ENCODE measurements at regions not wholly inside any gene's neighbourhood (a gene's known extent, or its start where the extent isn't known, plus 50 kb on each side); places are given as distances from the start of the nearest gene placed in this dataset.

DNA sequence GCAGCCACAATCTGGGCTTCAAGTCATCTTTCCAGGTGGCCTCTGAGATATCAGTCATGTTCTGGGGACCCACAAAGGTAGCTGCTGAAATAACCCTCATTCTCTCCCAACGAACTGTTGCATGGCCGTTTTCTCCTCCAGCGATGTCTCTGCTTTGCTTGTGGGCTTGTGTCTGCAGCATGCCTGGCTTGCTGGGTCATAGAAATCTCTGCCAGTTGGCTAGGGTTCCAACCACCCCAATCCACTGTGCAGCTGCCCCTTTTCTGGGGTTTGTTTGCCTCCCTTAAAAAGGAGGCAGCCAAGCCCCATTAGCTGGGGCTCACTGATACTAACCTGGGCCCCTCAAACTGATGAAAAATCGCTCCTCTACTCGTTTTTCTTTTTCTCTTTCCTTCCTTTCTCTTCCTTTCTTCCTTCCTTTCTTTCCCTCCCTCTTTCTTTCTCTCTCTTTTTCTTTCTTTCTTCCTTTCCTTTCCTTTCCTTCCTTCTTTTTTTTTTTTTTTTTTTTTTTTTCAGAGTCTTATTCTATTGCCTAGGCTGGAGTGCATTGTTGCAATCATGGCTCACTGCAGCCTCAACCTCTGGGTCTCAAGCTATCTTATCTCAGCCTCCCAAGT is 680.0 kb downstream of the EPHA4 start:
- TF ChIP-seq, protein P1, sequence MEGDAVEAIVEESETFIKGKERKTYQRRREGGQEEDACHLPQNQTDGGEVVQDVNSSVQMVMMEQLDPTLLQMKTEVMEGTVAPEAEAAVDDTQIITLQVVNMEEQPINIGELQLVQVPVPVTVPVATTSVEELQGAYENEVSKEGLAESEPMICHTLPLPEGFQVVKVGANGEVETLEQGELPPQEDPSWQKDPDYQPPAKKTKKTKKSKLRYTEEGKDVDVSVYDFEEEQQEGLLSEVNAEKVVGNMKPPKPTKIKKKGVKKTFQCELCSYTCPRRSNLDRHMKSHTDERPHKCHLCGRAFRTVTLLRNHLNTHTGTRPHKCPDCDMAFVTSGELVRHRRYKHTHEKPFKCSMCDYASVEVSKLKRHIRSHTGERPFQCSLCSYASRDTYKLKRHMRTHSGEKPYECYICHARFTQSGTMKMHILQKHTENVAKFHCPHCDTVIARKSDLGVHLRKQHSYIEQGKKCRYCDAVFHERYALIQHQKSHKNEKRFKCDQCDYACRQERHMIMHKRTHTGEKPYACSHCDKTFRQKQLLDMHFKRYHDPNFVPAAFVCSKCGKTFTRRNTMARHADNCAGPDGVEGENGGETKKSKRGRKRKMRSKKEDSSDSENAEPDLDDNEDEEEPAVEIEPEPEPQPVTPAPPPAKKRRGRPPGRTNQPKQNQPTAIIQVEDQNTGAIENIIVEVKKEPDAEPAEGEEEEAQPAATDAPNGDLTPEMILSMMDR (IDR thresholded peaks at IDR 0.05), result no peak
- TF ChIP-seq POLR2A (IDR thresholded peaks at IDR 0.05) (no peak), POLR2AphosphoS5 (IDR thresholded peaks at IDR 0.05) (no peak)

DNA sequence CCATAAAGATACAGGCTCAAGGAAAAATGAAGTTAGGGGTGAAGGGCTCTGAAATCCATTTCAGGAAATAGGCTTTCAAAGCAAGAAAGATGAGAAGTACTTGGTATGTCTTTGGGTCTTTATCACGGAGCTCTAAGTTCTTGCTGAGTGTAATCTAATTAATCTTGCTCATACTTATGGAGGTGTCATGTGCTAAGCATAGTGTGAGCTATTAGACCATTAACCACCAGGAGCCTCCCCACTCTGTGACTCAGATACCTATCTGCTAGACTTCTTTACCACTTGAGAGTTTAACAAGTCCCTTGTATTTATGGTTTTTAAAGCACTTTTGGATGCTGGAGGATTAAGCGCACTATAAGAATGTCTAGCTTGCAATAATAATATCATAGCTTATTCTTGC is 678.7 kb downstream of the EPHA4 start:
- H3K36me3 ChIP-seq, result no peaks in the 10 kb centered on the region
- no peaks in the 10 kb centered on the region for H3K27me3 ChIP-seq
- no peaks in the 10 kb centered on the region for H3K9me3 ChIP-seq
- intact Hi-C loops (cut with DNase I; ENCODE audit: low total_unique reads), result no loop called here
- H3K4me1 ChIP-seq, result no peaks in the 10 kb centered on the region
- H3K27ac ChIP-seq, result no peak overlapping the region
- TF ChIP-seq POLR2AphosphoS5 (IDR thresholded peaks at IDR 0.05), result no peak
- TF ChIP-seq, protein P1 (IDR thresholded peaks at IDR 0.05), result no peak
- no peak for TF ChIP-seq POLR2A (IDR thresholded peaks at IDR 0.05)
- H3K4me3 ChIP-seq, result no peak overlapping the region
- no peak for DNase-seq (ENCODE audit: low spot score in 2 of 2)

More for the DNA sequence above, 680.0 kb downstream of the EPHA4 start:
- intact Hi-C loops (cut with DNase I; ENCODE audit: low total_unique reads), result no loop called here
- no peaks in the 10 kb centered on the region for H3K36me3 ChIP-seq
- DNase-seq (ENCODE audit: low spot score in 2 of 2), result no peak
- H3K9me3 ChIP-seq, result no peaks in the 10 kb centered on the region
- H3K27me3 ChIP-seq, result no peaks in the 10 kb centered on the region
- H3K4me3 ChIP-seq, result no peak overlapping the region
- no peak overlapping the region for H3K27ac ChIP-seq
- no peaks in the 10 kb centered on the region for H3K4me1 ChIP-seq

DNA sequence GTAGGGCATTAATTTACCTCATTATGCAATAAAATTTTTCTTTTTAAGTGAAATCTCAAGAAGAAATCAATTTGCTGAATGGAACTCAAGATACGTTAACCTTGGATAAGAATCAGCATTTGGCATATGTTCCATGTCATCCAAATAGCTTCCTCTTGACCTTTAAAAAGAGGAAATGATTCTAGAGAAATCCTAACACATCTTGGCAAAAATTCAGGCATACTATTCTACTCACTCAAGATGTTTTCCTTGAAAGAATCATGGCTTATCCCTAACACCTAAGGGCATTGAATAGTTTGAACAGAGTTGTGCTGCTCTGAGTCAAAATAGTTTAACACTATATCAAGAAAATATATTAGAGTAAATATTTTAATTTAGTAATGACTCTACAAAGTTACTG is 678.0 kb downstream of the EPHA4 start:
- DNase-seq (ENCODE audit: low spot score in 2 of 2), result no peak
- no peaks in the 10 kb centered on the region for H3K4me1 ChIP-seq
- no peak for TF ChIP-seq POLR2AphosphoS5 (IDR thresholded peaks at IDR 0.05)
- TF ChIP-seq POLR2A (IDR thresholded peaks at IDR 0.05), result no peak
- TF ChIP-seq, protein P1 (IDR thresholded peaks at IDR 0.05), result no peak
- H3K27ac ChIP-seq, result no peak overlapping the region
- H3K27me3 ChIP-seq, result no peaks in the 10 kb centered on the region
- H3K9me3 ChIP-seq, result no peaks in the 10 kb centered on the region
- intact Hi-C loops (cut with DNase I; ENCODE audit: low total_unique reads), result no loop called here
- H3K36me3 ChIP-seq, result no peaks in the 10 kb centered on the region
- H3K4me3 ChIP-seq, result no peak overlapping the region

DNA sequence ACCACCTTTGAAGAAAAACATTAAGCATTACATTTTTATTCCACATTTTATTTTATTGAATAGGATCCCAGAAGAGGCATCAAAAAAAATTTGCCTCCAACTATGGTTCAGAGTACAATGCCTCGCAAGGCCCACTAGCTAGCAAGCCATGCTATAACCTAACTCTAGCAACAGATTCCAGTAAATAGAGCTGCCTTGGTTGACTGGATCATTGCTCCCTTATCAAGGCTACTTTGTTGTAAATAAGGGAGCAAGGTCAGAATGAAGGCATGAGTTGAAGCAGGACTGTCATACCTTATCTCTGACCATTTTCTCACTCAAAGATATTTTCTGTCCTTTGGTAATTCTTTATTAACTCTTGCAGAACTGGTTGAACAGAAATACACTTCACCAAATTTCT is 672.6 kb downstream of the EPHA4 start:
- intact Hi-C loops (cut with DNase I; ENCODE audit: low total_unique reads), result no loop called here
- H3K4me3 ChIP-seq, result no peak overlapping the region
- H3K36me3 ChIP-seq, result no peaks in the 10 kb centered on the region

DNA sequence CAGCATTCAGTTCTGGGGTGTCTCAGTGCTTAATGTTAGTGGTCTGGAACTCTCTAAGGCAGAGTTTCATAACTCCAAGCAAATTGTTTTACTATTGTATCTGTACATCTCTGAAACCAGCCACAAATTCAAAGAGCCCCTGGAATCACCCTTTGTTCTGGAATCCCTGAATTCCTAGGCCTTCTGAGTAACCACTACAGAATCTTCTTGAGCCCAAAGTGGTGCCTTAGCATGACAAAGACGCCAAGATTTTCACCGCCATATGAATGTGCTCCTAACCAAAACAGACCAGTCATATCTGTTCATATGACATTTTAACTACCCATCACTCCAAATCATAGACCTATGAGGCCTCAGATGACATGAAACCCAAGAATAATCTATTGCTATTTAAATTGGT is 668.1 kb downstream of the EPHA4 start:
- Histone ChIP-seq H3K4me1 (no peaks in the 10 kb centered on the region), H3K36me3 (no peaks in the 10 kb centered on the region), H3K4me3 (no peak overlapping the region), H3K27me3 (no peaks in the 10 kb centered on the region), H3K27ac (no peak overlapping the region), H3K9me3 (no peaks in the 10 kb centered on the region)
- intact Hi-C loops (cut with DNase I; ENCODE audit: low total_unique reads), result no loop called here
- no peak for TF ChIP-seq POLR2AphosphoS5 (IDR thresholded peaks at IDR 0.05)
- TF ChIP-seq, protein P1 (IDR thresholded peaks at IDR 0.05), result no peak
- DNase-seq (ENCODE audit: low spot score in 2 of 2), result no peak

More for the DNA sequence above, 672.6 kb downstream of the EPHA4 start:
- Histone ChIP-seq H3K4me1 (no peaks in the 10 kb centered on the region), H3K27me3 (no peaks in the 10 kb centered on the region), H3K9me3 (no peaks in the 10 kb centered on the region), H3K27ac (no peak overlapping the region)
- DNase-seq (ENCODE audit: low spot score in 2 of 2), result no peak
- TF ChIP-seq, protein P1 (IDR thresholded peaks at IDR 0.05), result no peak
- no peak for TF ChIP-seq POLR2AphosphoS5 (IDR thresholded peaks at IDR 0.05)
- TF ChIP-seq POLR2A (IDR thresholded peaks at IDR 0.05), result no peak

All from breast epithelium (tissue), 4 donors.